AG04449 (cell line): ENCODE measurements at regions not wholly inside any gene's neighbourhood (a gene's known extent, or its start where the extent isn't known, plus 50 kb on each side); places are given as distances from the start of the nearest gene placed in this dataset.

Experiments used
- CTCF ChIA-PET: fragments of 350-600 bp; formaldehyde crosslinking; extraction: SDS; loops from one replicate; lab custom pipeline; 2021; ENCODE audit warnings: antibody characterized with exemption; lab: Yijun Ruan, JAX
- POLR2A ChIA-PET: fragments of 400-600, 350-600 bp; formaldehyde crosslinking; extraction: SDS; loops from one replicate; lab custom pipeline; 2020; ENCODE audit warnings: antibody characterized with exemption, inconsistent platforms; lab: Yijun Ruan, JAX
- DNase-seq: peaks from one replicate; pipeline ENCODE4 v3.0.0-alpha.2; 2010; ENCODE audit warnings: low read depth, low spot score
- H3K4me3 ChIP-seq: 2 replicates; pipeline ENCODE4 v1.5.1; 2011; ENCODE audit warnings: low read depth, mild to moderate bottlenecking, control low read depth, low read length
- TF ChIP-seq, protein P1 (sequence below): IDR thresholded peaks from one replicate; pipeline ENCODE4 v1.5.1; 2011; ENCODE audit warnings: mild to moderate bottlenecking, moderate library complexity, low read length, control low read depth, inconsistent platforms; ENCODE audit not compliant: insufficient read depth; ENCODE audit errors: missing control alignments

DNA sequence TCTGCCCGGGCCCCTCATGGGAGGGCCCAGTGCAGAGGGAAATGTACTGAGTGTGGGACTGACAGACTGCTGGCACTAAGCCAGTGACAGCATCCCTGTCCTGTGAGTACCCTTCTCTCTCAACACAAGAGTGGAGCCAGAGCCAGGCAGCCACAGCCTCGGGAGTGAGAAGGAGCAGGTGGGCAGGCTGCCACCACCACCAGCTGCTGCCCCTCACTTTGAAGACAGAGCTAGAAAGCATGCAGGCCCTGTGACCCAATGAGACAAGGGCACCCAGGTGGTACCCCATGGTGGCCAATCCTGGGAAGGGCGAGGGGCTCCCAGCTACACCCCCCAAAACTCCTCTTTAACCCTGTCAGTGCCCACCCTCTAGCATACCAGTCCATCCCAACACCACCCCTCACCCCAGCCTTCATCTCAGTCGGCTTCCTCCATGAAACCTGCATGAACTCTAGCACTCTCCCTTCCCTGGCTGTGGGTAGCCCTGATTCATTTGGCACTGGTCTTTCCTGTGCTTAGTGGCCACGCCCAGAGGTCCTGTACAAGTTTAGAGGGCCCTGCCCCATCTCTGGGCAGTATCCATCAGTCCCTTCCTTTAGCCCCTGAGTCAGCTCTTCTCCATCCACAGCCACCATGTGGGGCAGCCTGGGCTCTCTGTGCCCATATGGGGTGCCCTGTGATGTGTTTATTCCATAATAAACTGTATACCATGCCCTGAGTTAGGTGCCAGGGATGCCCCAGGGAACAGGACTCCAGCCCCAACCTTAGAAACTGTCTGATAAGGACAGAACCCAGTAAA, 207.0 kb upstream of the ZMIZ1 start:
- no peak overlapping the region for H3K4me3 ChIP-seq
- ChIA-PET POLR2A (no interaction called here), CTCF (no interaction called here)
- DNase-seq: no peak
- TF ChIP-seq, protein P1, sequence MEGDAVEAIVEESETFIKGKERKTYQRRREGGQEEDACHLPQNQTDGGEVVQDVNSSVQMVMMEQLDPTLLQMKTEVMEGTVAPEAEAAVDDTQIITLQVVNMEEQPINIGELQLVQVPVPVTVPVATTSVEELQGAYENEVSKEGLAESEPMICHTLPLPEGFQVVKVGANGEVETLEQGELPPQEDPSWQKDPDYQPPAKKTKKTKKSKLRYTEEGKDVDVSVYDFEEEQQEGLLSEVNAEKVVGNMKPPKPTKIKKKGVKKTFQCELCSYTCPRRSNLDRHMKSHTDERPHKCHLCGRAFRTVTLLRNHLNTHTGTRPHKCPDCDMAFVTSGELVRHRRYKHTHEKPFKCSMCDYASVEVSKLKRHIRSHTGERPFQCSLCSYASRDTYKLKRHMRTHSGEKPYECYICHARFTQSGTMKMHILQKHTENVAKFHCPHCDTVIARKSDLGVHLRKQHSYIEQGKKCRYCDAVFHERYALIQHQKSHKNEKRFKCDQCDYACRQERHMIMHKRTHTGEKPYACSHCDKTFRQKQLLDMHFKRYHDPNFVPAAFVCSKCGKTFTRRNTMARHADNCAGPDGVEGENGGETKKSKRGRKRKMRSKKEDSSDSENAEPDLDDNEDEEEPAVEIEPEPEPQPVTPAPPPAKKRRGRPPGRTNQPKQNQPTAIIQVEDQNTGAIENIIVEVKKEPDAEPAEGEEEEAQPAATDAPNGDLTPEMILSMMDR: no peak

- ChIA-PET POLR2A (no interaction called here), CTCF (no interaction called here)
- TF ChIP-seq, protein P1: no peak
- no peak overlapping the region for H3K4me3 ChIP-seq
- no peak for DNase-seq
Measured at GRCh38 chr10:78862328-78862640, 206.5 kb upstream of the ZMIZ1 start.

DNA sequence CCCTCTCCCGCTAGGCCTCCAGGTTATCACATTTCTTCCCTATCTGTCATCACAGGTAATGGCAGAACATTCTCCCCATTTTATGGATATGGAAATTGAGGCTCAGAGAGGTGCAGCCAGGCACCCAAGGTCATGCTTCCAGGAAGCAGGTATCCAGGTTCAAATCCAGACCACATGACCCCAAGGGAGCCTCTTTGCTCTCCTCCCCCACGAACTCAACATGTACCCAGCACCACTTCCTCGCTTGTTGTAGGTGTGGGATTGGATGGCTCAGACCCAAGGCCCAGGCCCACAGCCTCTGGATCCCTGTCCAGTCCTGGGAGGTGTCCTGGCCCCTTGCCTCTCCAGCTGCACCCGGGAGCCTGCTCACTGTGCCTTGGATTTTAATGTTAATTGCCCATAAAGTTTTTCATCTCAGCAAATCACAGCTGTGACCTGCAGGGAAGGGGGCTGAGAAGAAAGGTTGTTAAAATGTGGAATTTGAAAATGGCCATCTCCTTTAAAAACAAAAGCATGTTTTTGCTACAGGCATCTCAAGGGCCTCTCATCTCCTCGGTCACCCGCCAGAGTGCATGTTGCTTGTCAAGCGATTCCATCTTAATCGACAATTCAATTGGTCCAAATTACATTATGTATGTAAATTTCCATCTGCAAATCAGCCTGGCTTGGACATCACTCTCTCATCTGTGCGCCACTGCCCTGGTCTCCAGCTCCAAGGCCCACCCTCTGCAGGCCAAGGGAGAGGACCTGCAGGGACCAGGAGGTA, 205.4 kb upstream of the ZMIZ1 start:
- no peak overlapping the region for H3K4me3 ChIP-seq
- ChIA-PET CTCF (interaction anchor here (1.1 kb wide), 1 partner anchor 333 kb away, joined by 3 read pairs; no protein-coding TSS in a partner anchor), POLR2A (no interaction called here)
- no peak for DNase-seq
- TF ChIP-seq, protein P1: no peak

DNA sequence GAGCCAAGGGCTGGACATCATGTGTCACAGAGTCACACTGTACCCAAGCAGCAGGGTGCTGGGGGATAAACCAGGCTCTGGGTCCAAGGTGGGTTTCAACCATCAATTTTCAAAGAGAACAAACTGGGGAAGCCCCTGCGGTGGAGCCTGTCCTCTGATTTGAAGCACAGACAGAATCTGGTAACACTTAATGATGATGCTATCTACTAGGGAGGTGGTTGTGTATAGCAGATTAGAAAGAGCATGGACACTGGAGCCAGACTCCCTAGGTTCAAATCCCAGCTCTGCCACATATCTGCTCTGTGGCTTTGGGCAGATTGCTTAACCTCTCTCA, 204.9 kb upstream of the ZMIZ1 start:
- ChIA-PET CTCF (interaction anchor here (1.1 kb wide), 1 partner anchor 332 kb away, joined by 3 read pairs; no protein-coding TSS in a partner anchor), POLR2A (no interaction called here)
- DNase-seq: no peak
- H3K4me3 ChIP-seq: no peak overlapping the region
- TF ChIP-seq, protein P1: no peak

GRCh38 chr10:78864761-78865537, 203.8 kb upstream of the ZMIZ1 start:
- POLR2A ChIA-PET: no interaction called here
- CTCF ChIA-PET: interaction anchor here (1.0 to 1.5 kb wide), 3 partner anchors 12 to 331 kb away, joined by 3 to 4 read pairs (median 3); no protein-coding TSS in a partner anchor
- no peak overlapping the region for H3K4me3 ChIP-seq
- no peak for DNase-seq
- TF ChIP-seq, protein P1: no peak
